GM13976 (cell line): ENCODE measurements at regions not wholly inside any gene's neighbourhood (a gene's known extent, or its start where the extent isn't known, plus 50 kb on each side); places are given as distances from the start of the nearest gene placed in this dataset.

Experiments
- DNase-seq: peaks from one replicate; pipeline ENCODE4 v3.0.0; 2012; ENCODE audit warnings: low spot score
- CTCF ChIP-seq: IDR thresholded peaks from 2 replicates; pipeline ENCODE4 v1.5.1; 2012; ENCODE audit warnings: borderline replicate concordance, mild to moderate bottlenecking; ENCODE audit not compliant: insufficient read depth; ENCODE audit errors: extremely low read depth, missing control alignments, control extremely low read depth
- in situ Hi-C: fragments of 300-500 bp; cut with MboI; formaldehyde crosslinking; loops from one replicate; pipeline ENCODE4 v1.12.0; 2022; ENCODE audit warnings: low sequenced_read_pairs, mixed read lengths, inconsistent platforms; ENCODE audit not compliant: unreplicated experiment

DNA sequence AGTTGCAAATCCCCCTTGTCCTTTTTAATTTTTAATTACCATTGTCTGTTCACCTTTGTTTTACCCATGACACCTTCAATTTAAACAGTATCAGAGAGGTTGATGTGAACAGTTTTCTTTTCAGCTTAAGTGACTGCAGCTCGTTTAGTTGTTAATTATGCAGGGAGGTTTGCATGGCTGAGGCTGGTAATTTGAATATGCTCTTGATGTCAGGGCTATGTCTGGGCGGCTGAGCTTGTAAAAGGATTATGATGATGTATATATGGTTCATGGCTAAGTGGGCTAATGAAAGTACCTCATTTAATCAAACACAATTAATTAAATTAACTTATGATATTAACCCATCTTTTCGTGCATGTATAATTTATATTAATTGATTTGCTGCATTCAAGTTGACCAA, 822.1 kb downstream of the GALR1 start:
- no peak for DNase-seq
- in situ Hi-C loops, result no loop called here
- TF ChIP-seq CTCF, result no peak

GRCh38 chr18:78072375-78072774, 822.7 kb downstream of the GALR1 start:
- DNase-seq, result no peak
- no peak for TF ChIP-seq CTCF
- in situ Hi-C loops, result no loop called here

- DNase-seq, result no peak
- no peak for TF ChIP-seq CTCF
- in situ Hi-C loops, result no loop called here
These were observed 823.6 kb downstream of the GALR1 start for GRCh38 chr18:78073275-78073674.

- no peak for TF ChIP-seq CTCF
- DNase-seq, result no peak
- in situ Hi-C loops, result no loop called here
These were observed 824.9 kb downstream of the GALR1 start for GRCh38 chr18:78074400-78075020.

DNA sequence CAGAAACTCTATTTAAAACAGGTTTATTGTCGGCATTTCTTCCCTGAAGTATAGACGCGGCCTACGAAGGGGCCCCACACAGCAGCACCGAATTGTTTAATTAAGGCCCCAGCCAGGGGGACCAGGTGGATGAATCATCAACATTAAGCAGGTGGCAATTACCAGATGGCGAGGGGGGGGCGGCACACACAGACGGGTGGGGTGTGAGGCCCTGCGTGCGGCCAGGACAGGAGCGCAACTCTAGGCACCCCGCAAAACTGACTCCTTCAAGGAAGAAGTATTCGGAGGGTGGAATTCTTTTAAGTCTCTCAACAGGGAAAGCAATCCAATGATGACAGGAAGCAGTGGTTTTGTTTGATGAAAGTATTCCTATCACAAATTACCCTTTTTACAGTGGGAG, 830.4 kb downstream of the GALR1 start:
- DNase-seq, result no peak
- TF ChIP-seq CTCF, result no peak
- in situ Hi-C loops, result no loop called here

- in situ Hi-C loops, result no loop called here
- no peak for DNase-seq
- TF ChIP-seq CTCF, result no peak
These were observed 831.1 kb downstream of the GALR1 start for GRCh38 chr18:78080761-78081160.
